NCI-H82 (cell line): ENCODE measurements at regions not wholly inside any gene's neighbourhood (a gene's known extent, or its start where the extent isn't known, plus 50 kb on each side); places are given as distances from the start of the nearest gene placed in this dataset.

Experiments used
- DNase-seq: peaks from one replicate; lab custom pipeline; 2025; lab: John Stamatoyannopoulos, UW

GRCh38 chr6:41450581-41450980 lies 95.6 kb upstream of the FOXP4 start:
- DNase-seq = peak; percentile 60

- peak; percentile 73 for DNase-seq
Measured at GRCh38 chr6:41451039-41451438, 95.1 kb upstream of the FOXP4 start.

DNA sequence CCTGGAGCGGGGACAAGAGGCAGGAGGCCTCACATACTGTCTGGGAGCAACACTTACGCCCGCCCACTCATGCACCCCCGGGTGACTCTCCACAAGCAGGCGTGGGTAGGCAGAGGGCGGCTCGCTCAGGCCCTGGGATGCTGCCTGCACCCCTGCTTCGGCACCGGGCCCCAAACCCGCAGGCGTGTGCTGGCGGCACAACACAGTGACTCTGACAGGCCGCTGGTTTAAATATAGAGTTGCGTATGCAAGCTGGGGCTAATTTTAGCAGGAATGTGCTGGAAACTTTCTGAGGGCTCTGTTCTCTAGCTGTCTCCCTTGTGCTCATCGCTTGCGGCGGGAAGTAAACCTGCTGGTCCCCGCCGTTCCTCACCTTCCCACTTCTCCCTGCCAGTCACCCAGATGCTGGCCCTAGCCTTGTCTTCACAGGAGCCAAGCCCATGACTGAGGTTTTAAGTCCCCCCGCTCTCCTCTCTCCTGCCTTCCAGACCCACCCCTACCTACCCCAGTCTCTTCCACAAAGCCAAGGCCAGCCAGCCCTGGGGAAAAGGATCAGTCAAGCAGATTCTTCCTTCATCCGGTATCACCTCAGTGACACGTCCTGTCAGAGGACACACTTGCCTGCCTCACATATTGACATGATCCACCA lies 94.5 kb upstream of the FOXP4 start:
- DNase-seq = no peak

DNA sequence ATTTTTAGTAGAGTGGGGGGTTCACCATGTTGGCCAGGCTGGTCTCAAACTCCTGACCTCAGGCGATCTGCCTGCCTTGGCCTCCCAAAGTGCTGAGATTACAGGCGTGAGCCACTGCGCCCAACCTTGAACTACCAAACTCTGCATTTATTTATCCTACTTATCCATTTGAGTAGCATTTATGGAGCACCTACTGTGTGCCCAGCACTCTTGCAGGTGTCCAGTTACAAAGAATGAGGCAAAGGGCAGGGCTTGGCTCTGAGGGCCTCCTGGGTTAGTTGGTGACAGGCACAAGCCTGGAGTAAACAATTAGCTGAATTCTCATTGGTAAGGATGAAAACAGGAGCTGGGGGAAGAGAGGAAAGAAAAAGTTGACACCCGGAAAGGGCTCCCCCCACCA lies 93.4 kb upstream of the FOXP4 start:
- DNase-seq = no peak

- no peak for DNase-seq
Measured at GRCh38 chr6:41453244-41453643, 92.9 kb upstream of the FOXP4 start.

GRCh38 chr6:41454189-41454789 lies 91.9 kb upstream of the FOXP4 start:
- no peak for DNase-seq

- DNase-seq = no peak
Measured at GRCh38 chr6:41455410-41455809, 90.8 kb upstream of the FOXP4 start.

DNA sequence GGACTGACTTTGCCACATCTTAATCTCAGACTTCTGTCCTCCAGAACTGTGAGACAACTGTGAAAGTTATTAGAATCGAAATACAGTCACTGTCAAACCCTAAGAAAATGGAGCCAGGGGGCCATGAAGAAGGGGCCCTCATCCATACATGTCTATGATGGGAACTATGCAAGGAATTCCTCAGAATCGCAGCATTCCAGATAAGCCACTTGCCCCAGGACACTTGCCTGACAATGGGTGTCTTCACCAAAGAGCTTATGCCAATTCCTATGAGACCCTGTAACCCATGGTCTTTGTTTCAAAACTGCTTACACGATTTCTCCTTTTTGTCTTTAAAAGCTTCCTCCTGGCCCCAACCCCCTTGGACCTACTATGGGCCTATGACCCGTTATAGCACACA lies 90.4 kb upstream of the FOXP4 start:
- no peak for DNase-seq

DNA sequence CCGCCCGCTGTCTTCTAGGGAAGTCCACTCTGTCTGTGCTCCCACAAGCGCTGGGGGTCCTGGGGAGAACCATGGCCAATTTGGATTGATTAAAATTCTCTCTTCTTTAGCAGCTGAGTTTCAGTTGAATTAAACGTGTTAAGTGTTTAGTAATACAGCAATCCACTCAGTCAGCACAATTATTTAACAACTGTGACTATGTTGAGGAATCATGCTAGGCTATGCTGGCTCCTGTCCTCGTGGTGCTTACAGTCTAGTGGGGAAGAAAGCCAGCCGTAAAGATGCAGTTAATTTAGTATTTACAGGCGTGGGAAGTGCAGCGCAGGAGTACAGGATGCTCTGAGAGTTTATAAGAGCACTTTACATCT lies 88.9 kb upstream of the FOXP4 start:
- no peak for DNase-seq

- no peak for DNase-seq
Measured at GRCh38 chr6:41459738-41460137, 86.4 kb upstream of the FOXP4 start.

DNA sequence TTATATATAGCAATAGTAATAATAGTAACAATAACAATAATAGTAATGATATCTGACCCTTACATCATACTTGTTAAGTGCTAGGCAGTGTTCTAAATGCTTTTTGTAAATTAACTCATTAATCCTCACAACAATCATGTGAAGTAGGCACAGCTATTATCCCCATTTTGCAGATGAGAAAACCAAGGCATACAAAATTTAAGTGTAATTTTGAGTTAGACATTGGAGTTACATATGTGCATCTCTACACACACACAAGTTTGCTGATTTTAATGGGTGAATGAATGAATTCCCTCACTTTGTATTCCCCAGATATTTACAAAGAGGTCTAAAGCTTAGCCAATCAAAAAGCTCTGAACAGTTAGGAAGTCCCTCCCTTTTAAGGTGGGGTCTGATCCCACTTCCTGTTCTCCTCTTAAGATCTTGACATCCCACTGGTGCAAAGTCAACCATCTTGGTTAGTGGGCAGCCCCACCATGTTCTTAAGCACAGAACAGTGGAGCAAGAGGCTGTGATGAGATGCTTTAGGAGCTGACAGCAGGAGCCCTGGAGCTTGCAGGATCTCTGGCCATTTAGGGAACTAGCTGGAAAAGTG lies 85.3 kb upstream of the FOXP4 start:
- peak; percentile 31 for DNase-seq

DNA sequence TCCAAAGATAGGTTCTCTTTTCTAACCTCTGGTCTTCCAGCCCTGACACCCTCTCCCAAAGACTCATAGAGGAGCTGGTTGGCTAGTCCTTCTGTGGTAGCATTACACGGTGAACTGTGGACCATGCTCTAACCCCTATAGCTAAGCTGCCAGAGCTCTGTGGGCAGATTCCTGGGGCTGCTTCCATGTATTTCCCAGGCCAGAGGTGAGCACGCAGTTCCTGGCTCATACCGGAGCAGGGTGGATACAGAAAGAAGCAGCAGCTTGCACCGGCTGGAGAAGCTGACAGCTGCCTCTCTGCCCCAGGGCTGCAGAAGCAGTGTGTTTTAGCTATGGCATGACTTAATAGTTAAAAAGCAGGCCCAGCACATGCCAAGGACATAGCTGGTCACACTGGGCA lies 84.1 kb upstream of the FOXP4 start:
- no peak for DNase-seq

- DNase-seq = peak; percentile 80
Measured at GRCh38 chr6:41463062-41463930, 82.9 kb upstream of the FOXP4 start.

- no peak for DNase-seq
Measured at GRCh38 chr6:41464019-41464418, 82.2 kb upstream of the FOXP4 start.

- DNase-seq = no peak
Measured at GRCh38 chr6:41464481-41464880, 81.7 kb upstream of the FOXP4 start.

- DNase-seq = no peak
Measured at GRCh38 chr6:41466437-41466990, 79.7 kb upstream of the FOXP4 start.

GRCh38 chr6:41467061-41467460 lies 79.1 kb upstream of the FOXP4 start:
- DNase-seq = no peak

- DNase-seq = no peak
Measured at GRCh38 chr6:41467627-41468404, 78.4 kb upstream of the FOXP4 start.

DNA sequence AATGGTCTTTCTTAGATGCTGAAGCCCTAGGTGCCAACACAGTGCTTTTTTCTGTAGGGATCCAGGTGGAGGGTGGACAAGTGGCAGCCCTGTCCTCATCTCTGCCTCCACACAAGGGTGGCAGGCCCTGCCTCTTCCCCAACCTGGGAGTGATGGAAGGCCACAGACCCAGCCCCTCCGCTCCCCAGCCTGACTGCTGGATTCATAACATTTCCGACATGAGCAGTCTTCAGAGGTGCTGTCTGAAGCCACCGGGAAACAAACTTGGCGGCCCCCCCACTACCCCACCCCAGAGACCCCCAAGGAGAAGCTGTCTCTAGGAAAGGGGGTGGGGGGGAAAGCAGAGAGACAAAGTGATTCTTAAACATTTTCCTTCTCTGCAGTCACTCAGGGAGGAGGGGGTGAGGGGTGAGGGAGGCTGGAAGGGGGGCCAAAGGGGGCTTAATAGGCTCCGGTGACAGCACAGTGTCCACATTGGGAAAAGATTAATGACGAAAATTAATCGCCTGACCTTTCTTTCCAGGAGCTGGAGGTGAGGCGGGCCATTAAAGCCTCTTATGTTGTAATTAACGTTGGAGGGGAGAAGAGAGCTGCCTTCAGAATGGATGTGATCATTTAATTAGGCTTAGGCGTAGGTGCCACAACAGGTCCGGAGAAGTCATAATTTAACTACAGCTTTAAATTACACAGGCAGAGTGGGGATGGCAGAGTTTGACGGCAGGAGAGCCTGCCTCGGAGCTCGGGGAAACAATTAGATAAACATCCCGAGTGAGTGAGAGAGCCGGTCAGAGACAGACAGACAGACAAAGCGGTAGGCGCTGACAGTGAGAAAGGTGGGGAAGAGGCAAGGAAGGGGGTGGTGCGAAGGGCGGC lies 76.8 kb upstream of the FOXP4 start:
- peak; percentile 99 for DNase-seq

- DNase-seq = no peak
Measured at GRCh38 chr6:41470029-41470330, 76.2 kb upstream of the FOXP4 start.
